GM12875 (cell line): ENCODE measurements at regions not wholly inside any gene's neighbourhood (a gene's known extent, or its start where the extent isn't known, plus 50 kb on each side); places are given as distances from the start of the nearest gene placed in this dataset.

ENCODE experiments used
- H3K4me3 ChIP-seq: one replicate; pipeline ENCODE4 v1.5.1; 2011; ENCODE audit warnings: low read depth, low read length, control low read depth
- TF ChIP-seq, protein P1 (sequence below): IDR thresholded peaks from 2 replicates; pipeline ENCODE4 v1.5.1; 2011; ENCODE audit warnings: low read depth, mild to moderate bottlenecking, control low read depth, inconsistent platforms, low read length, moderate library complexity, borderline replicate concordance; ENCODE audit not compliant: insufficient read depth

DNA sequence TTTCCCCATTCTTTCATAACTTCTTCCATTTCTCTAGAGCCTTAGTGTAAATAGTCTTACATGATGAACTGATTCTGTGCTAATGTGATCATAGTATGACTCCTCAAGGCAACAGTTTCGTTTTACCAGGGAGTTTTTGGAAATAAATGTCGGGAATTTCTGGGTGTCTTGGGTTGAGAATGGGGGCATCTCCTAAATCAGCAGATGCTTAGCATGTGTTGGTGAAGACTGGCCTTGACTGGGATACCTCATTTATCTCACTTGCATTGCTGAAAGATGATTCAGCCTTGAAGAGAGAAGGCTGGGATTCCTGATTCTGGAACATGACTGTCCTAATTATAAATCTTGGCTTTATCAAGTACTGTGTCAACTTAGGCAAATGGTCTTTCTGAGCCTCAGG, 115.7 kb upstream of the C11orf87 start:
- TF ChIP-seq, protein P1, sequence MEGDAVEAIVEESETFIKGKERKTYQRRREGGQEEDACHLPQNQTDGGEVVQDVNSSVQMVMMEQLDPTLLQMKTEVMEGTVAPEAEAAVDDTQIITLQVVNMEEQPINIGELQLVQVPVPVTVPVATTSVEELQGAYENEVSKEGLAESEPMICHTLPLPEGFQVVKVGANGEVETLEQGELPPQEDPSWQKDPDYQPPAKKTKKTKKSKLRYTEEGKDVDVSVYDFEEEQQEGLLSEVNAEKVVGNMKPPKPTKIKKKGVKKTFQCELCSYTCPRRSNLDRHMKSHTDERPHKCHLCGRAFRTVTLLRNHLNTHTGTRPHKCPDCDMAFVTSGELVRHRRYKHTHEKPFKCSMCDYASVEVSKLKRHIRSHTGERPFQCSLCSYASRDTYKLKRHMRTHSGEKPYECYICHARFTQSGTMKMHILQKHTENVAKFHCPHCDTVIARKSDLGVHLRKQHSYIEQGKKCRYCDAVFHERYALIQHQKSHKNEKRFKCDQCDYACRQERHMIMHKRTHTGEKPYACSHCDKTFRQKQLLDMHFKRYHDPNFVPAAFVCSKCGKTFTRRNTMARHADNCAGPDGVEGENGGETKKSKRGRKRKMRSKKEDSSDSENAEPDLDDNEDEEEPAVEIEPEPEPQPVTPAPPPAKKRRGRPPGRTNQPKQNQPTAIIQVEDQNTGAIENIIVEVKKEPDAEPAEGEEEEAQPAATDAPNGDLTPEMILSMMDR = no peak
- H3K4me3 ChIP-seq = no peak overlapping the region

DNA sequence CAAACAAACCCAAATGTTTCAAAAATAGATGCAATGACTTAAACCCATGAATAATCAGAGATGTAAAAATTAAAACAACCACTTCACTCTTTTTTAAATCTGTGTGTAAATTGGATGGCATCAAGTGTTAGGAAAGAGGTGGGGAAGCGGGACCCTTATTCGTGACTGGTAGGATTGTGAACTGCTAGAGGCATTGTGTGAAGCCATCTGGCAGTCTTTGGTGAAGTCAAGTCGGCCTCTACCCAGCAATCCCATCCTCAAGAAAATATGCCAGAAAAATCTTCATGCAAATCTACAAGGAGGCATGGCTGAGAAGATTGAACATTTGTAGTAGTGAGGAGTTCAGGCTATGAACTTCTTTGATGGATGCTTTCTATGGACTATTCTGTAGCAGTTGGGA, 114.6 kb upstream of the C11orf87 start:
- H3K4me3 ChIP-seq = no peak overlapping the region
- TF ChIP-seq, protein P1 = no peak

DNA sequence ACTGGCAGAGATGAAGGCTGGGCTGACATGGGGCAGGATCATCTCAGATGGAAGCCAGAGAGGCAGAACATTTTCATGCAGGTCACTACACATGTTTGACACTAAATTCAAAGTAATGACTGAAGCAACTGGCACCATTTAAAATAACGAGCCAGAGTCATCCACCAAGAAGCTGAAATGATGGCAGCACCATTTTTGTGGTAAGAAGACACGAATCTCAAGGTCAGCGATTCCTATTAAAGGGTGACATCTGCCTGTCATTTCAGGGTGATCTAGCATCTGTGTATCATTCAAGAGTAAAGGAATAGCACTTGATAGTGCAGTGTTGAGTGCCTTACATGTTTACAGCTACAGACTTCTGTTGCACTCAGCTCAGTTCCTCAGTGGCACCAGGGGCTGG, 113.4 kb upstream of the C11orf87 start:
- TF ChIP-seq, protein P1 = no peak
- no peak overlapping the region for H3K4me3 ChIP-seq

DNA sequence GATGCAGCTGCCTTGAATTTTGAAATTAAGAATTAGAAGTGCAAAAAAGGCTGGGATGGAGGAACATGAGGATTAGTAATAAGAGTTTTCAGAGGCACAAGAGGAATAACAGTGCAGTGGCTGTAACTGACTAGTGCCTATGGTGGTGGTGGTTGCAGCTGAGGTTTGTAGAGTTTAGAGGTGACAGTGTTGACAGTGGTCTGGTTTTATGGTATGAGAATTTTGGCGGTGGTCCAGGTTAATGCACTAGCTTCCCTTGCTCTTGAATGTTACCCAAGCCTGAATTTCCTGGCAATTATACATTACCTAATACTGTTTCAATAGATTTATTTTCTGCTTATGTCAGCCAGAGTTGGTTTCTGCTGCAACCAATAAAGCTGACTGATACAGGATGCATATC, 112.8 kb upstream of the C11orf87 start:
- H3K4me3 ChIP-seq = no peak overlapping the region
- TF ChIP-seq, protein P1 = no peak

DNA sequence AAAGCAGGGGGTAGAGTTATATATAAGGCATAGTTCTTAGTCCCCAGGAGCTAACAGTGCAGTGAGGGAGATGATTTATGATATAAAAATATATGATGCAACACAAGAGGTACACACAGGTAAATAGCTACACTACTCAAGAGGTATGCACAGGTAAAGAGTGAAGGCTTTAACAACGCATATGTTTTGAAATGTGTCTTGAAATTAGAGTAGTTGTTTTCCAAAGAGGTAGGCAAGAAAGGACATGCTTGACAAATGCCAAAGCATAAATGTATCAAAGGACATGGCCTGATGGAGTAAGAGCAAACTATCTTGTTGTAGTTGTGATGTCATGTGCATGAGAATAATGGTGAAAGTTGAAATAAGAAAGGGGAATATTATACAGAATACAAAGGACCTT, 104.3 kb upstream of the C11orf87 start:
- TF ChIP-seq, protein P1 = no peak

GRCh38 chr11:109320595-109320994, 101.4 kb upstream of the C11orf87 start:
- no peak overlapping the region for H3K4me3 ChIP-seq
- TF ChIP-seq, protein P1 = no peak

More for the DNA sequence above, 104.3 kb upstream of the C11orf87 start:
- H3K4me3 ChIP-seq = no peak overlapping the region

GRCh38 chr11:109326781-109327180, 95.2 kb upstream of the C11orf87 start:
- H3K4me3 ChIP-seq = no peak overlapping the region
- TF ChIP-seq, protein P1 = no peak
